Thoracic aorta (tissue), 2 donors: ENCODE measurements at regions not wholly inside any gene's neighbourhood (a gene's known extent, or its start where the extent isn't known, plus 50 kb on each side); places are given as distances from the start of the nearest gene placed in this dataset.

Experiments
- ATAC-seq: fragments of 150-250 bp; one replicate; pipeline ENCODE4 v1.8.0; 2017; ENCODE audit warnings: low read depth; ENCODE audit not compliant: insufficient number of reproducible peaks, low FRiP score
- DNase-seq: peaks from one replicate; pipeline ENCODE4 v3.0.0-alpha.2; 2020; ENCODE audit warnings: low spot score
- H3K27ac ChIP-seq, 2 donors: fragments of 200-600 bp; sonication (generic); 1 replicate in 1 of 2; 2 replicates in 1 of 2; pipeline ENCODE4 v1.5.1; 2016; ENCODE audit warnings: mild to moderate bottlenecking in 2 of 2, moderate library complexity in 2 of 2
- H3K27me3 ChIP-seq: fragments of 200-600 bp; sonication (generic); replicated peaks from 2 replicates; pipeline ENCODE4 v1.6.0; 2016; ENCODE audit warnings: mild to moderate bottlenecking; ENCODE audit not compliant: insufficient read depth
- H3K36me3 ChIP-seq: fragments of 200-600 bp; sonication (generic); one replicate; pipeline ENCODE4 v1.5.1; 2016
- H3K4me1 ChIP-seq, 2 donors: fragments of 200-600 bp; sonication (generic); 1 replicate in 1 of 2; 2 replicates in 1 of 2; pipeline versions ENCODE4 v1.5.1 to v1.6.0; 2016; ENCODE audit warnings: low read depth in 2 of 2, mild to moderate bottlenecking in 1 of 2; ENCODE audit not compliant: control insufficient read depth in 1 of 2
- H3K4me3 ChIP-seq: fragments of 200-600 bp; sonication (generic); 2 replicates; pipeline ENCODE4 v1.5.1; 2016; ENCODE audit warnings: mild to moderate bottlenecking
- H3K9me3 ChIP-seq: fragments of 200-600 bp; sonication (generic); 2 replicates; pipeline ENCODE4 v1.5.1; 2016
- TF ChIP-seq, protein P1 (sequence below): fragments of 200-600 bp; sonication (generic); IDR thresholded peaks from one replicate; pipeline ENCODE4 v1.5.1; 2019; ENCODE audit warnings: antibody characterized with exemption

DNA sequence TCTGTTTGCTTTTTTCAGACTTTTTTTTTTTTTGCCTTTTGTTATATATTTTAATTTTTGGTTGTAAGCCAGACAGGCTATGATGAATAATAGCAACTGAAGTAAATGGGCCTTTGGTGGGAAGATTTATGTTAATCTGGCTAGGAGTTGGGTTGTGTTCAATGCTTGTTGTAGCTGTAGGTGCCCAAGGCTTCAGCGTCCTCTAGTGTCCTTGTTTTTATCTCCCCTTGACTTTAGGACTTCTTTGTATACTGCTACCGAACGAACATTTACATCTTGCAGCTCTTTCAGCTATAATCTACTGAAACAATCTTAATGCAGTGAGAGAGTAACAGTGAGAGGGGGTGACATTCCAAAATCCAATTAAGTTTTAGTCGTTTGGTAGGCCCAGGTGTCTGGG, 848.4 kb upstream of the FBXO33 start:
- Histone ChIP-seq H3K4me1 (no peaks in the 10 kb centered on the region), H3K27ac (no peak overlapping the region), H3K9me3 (no peaks in the 10 kb centered on the region), H3K27me3 (no peaks in the 10 kb centered on the region), H3K4me3 (no peak overlapping the region), H3K36me3 (no peaks in the 10 kb centered on the region)
- TF ChIP-seq, protein P1, sequence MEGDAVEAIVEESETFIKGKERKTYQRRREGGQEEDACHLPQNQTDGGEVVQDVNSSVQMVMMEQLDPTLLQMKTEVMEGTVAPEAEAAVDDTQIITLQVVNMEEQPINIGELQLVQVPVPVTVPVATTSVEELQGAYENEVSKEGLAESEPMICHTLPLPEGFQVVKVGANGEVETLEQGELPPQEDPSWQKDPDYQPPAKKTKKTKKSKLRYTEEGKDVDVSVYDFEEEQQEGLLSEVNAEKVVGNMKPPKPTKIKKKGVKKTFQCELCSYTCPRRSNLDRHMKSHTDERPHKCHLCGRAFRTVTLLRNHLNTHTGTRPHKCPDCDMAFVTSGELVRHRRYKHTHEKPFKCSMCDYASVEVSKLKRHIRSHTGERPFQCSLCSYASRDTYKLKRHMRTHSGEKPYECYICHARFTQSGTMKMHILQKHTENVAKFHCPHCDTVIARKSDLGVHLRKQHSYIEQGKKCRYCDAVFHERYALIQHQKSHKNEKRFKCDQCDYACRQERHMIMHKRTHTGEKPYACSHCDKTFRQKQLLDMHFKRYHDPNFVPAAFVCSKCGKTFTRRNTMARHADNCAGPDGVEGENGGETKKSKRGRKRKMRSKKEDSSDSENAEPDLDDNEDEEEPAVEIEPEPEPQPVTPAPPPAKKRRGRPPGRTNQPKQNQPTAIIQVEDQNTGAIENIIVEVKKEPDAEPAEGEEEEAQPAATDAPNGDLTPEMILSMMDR = no peak
- no peak for ATAC-seq
- no peak for DNase-seq

DNA sequence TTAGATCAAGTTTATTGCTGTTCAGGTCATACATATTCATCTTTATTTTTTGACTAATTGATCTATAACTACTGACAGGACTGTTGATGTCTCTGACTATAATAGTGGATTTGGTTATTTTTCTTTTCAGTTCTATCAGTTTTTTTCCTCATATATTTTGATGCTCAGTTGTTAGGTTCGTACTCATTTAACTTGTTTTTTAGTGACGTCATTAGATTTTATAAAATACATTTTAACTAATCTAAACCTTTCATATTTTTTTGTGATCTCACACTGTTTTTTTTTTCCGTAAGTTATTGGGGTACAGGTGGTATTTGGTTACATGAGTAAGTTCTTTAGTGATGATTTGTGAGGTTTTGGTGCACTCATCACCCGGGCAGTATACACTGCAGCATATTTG, 841.2 kb upstream of the FBXO33 start:
- Histone ChIP-seq H3K4me1 (no peaks in the 10 kb centered on the region), H3K9me3 (no peaks in the 10 kb centered on the region), H3K27ac (no peak overlapping the region), H3K36me3 (no peaks in the 10 kb centered on the region), H3K27me3 (no peaks in the 10 kb centered on the region), H3K4me3 (no peak overlapping the region)
- DNase-seq (no peak), ATAC-seq (no peak)
- TF ChIP-seq, protein P1 = no peak

DNA sequence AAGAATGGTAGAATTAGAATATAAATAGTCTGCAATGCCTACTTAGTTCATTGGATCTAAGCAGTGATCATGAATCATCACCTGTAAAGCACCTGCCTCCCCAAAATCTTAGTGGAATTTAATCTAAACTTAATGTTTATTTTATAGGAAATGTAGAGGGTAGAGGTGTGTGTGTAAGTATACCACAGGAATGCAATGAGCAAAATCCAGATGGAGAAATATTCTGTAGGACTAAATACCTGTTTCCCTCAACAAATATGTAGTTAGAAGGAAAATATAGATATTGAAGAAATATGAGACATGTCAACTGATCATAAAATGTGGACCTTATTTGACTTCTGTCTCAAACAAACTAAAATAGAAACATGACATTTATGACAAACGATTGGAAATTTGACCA, 839.2 kb upstream of the FBXO33 start:
- DNase-seq (no peak), ATAC-seq (no peak)
- TF ChIP-seq, protein P1 = no peak
- H3K9me3 ChIP-seq = no peaks in the 10 kb centered on the region
- H3K27me3 ChIP-seq = no peaks in the 10 kb centered on the region
- no peak overlapping the region for H3K27ac ChIP-seq
- no peak overlapping the region for H3K4me3 ChIP-seq
- H3K36me3 ChIP-seq = no peaks in the 10 kb centered on the region
- H3K4me1 ChIP-seq = no peaks in the 10 kb centered on the region

DNA sequence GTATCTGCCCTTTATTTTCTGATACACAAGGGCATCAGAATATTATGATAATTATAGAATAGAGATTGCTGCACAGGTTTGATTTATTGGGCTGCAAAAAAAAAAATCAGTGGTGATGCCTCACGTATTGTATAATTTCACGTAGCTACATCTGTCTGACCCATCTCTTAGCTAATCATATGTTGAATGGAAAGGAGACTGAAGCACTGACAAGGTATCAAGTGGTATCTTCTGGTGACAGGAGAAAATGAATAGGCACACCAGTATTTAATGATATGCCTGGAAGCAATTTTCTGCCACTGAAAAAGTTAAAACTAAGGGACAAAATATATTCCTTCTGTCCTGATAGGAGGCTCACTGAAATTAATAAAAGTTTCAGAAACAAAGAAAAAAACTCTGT, 837.2 kb upstream of the FBXO33 start:
- ATAC-seq = no peak
- no peak overlapping the region for H3K4me3 ChIP-seq
- TF ChIP-seq, protein P1 = no peak
- H3K27ac ChIP-seq = no peak overlapping the region
- no peak for DNase-seq
- no peaks in the 10 kb centered on the region for H3K4me1 ChIP-seq
- no peaks in the 10 kb centered on the region for H3K27me3 ChIP-seq
- H3K36me3 ChIP-seq = no peaks in the 10 kb centered on the region
- no peaks in the 10 kb centered on the region for H3K9me3 ChIP-seq

DNA sequence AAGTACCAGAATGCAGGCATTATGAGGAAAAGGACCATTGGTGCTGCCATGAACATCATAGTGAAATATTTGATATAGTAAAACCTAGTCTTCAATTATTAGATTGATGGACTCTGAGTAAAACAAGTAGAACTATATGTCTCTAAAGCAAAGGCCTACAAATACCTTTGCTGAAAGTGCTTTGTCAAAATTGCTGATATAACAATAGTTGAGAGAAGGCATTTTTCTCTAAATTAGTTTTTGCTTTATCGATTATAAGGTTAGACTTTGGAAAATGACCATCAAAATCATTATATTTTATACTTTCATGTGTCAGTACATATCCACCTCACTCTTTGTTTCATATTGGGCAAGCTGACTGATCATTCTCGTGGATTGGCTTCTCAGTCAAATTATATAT, 836.0 kb upstream of the FBXO33 start:
- H3K27me3 ChIP-seq = no peaks in the 10 kb centered on the region
- no peak overlapping the region for H3K27ac ChIP-seq
- H3K4me3 ChIP-seq = no peak overlapping the region
- ATAC-seq (no peak), DNase-seq (no peak)
- H3K4me1 ChIP-seq = no peaks in the 10 kb centered on the region
- no peaks in the 10 kb centered on the region for H3K36me3 ChIP-seq
- TF ChIP-seq, protein P1 = no peak
- H3K9me3 ChIP-seq = no peaks in the 10 kb centered on the region
